GM23338 (cell line): ENCODE measurements at regions not wholly inside any gene's neighbourhood (a gene's known extent, or its start where the extent isn't known, plus 50 kb on each side); places are given as distances from the start of the nearest gene placed in this dataset.

Experiments used
- ATAC-seq: fragments of 200-7000 bp; cut with Tn5 transposase; 3 replicates; pipeline ENCODE4 v1.9.1; 2020
- DNase-seq: peaks from one replicate; pipeline ENCODE4 v3.0.0-alpha.2; 2015; ENCODE audit warnings: low spot score
- H2AFZ ChIP-seq: fragments of 200-600 bp; sonication (generic); 2 replicates; pipeline ENCODE4 v1.8.0; 2016; ENCODE audit warnings: antibody characterized with exemption, mild to moderate bottlenecking, moderate library complexity
- H3F3A ChIP-seq: fragments of 200-600 bp; sonication (generic); replicated peaks from 2 replicates; pipeline ENCODE4 v1.8.0; 2017; ENCODE audit warnings: antibody characterized with exemption, mixed run types, low read depth
- H3K27ac ChIP-seq: fragments of 200-600 bp; sonication (generic); 2 replicates; pipeline ENCODE4 v1.6.1; 2016; ENCODE audit warnings: low read depth
- H3K27me3 ChIP-seq: fragments of 200-600 bp; sonication (generic); 2 replicates; pipeline ENCODE4 v1.8.0; 2016; ENCODE audit warnings: mild to moderate bottlenecking, mixed run types, moderate library complexity; ENCODE audit not compliant: insufficient read depth
- H3K36me3 ChIP-seq: fragments of 200-600 bp; sonication (generic); 2 replicates; pipeline ENCODE4 v1.8.0; 2016; ENCODE audit warnings: mild to moderate bottlenecking; ENCODE audit not compliant: insufficient read depth
- H3K4me1 ChIP-seq: fragments of 200-600 bp; sonication (generic); 2 replicates; pipeline ENCODE4 v1.8.0; 2016; ENCODE audit warnings: mild to moderate bottlenecking, moderate library complexity; ENCODE audit not compliant: insufficient read depth
- H3K4me2 ChIP-seq: fragments of 200-600 bp; sonication (generic); 2 replicates; pipeline ENCODE4 v1.7.1; 2017; ENCODE audit warnings: mixed run types
- H3K4me3 ChIP-seq: fragments of 200-600 bp; sonication (generic); 2 replicates; pipeline ENCODE4 v1.6.1; 2016; ENCODE audit warnings: mixed run types
- H3K79me2 ChIP-seq: fragments of 200-600 bp; sonication (generic); replicated peaks from 2 replicates; pipeline ENCODE4 v1.8.0; 2017; ENCODE audit warnings: mild to moderate bottlenecking; ENCODE audit not compliant: insufficient read depth
- H3K9me2 ChIP-seq: fragments of 200-600 bp; sonication (generic); 2 replicates; pipeline ENCODE4 v1.8.0; 2017; ENCODE audit not compliant: insufficient read depth
- H4K20me1 ChIP-seq: fragments of 200-600 bp; sonication (generic); replicated peaks from 2 replicates; pipeline ENCODE4 v1.8.0; 2017; ENCODE audit warnings: mild to moderate bottlenecking; ENCODE audit not compliant: insufficient read depth
- H3K27ac Mint-ChIP-seq: 2 replicates; pipeline ENCODE4 v1.8.0; 2020; ENCODE audit warnings: inconsistent platforms, mild to moderate bottlenecking, moderate library complexity, mixed read lengths
- H3K27me3 Mint-ChIP-seq: 3 replicates; pipeline ENCODE4 v1.8.0; 2022; ENCODE audit warnings: low read depth, mild to moderate bottlenecking, moderate library complexity, mixed read lengths, inconsistent platforms; ENCODE audit not compliant: insufficient read depth, poor library complexity
- H3K36me3 Mint-ChIP-seq: 3 replicates; pipeline ENCODE4 v1.8.0; 2021; ENCODE audit warnings: low read depth, mild to moderate bottlenecking, inconsistent platforms, moderate library complexity, mixed read lengths
- H3K4me1 Mint-ChIP-seq: 3 replicates; pipeline ENCODE4 v1.8.0; 2020; ENCODE audit warnings: mild to moderate bottlenecking, inconsistent platforms, mixed read lengths
- H3K4me3 Mint-ChIP-seq: 3 replicates; pipeline ENCODE4 v1.8.0; 2021; ENCODE audit warnings: moderate library complexity, mild to moderate bottlenecking, inconsistent platforms, mixed read lengths
- H3K9me3 Mint-ChIP-seq: 3 replicates; pipeline ENCODE4 v1.8.0; 2020; ENCODE audit warnings: moderate library complexity, mild to moderate bottlenecking, inconsistent platforms, mixed read lengths
- CREB1 ChIP-seq: fragments of 250-450 bp; sonication (Bioruptor Pico); IDR thresholded peaks from 2 replicates; pipeline ENCODE4 v1.5.0; 2020; ENCODE audit warnings: low read depth, mild to moderate bottlenecking, moderate library complexity
- EZH2 ChIP-seq: fragments of 200-600 bp; sonication (generic); IDR thresholded peaks from one replicate; pipeline ENCODE4 v1.8.0; 2017; ENCODE audit warnings: antibody characterized with exemption, mild to moderate bottlenecking, low read depth; ENCODE audit not compliant: unreplicated experiment
- EZH2phosphoT487 ChIP-seq: fragments of 200-600 bp; sonication (generic); IDR thresholded peaks from one replicate; pipeline ENCODE4 v1.8.1; 2018; ENCODE audit warnings: antibody characterized with exemption; ENCODE audit not compliant: unreplicated experiment
- JUNB ChIP-seq: IDR thresholded peaks from one replicate; pipeline ENCODE4 v1.6.1; 2016; ENCODE audit warnings: antibody characterized with exemption; ENCODE audit not compliant: unreplicated experiment
- NANOG ChIP-seq: IDR thresholded peaks from 2 replicates; pipeline ENCODE4 v1.6.1; 2016; ENCODE audit warnings: antibody characterized with exemption, borderline replicate concordance
- POLR2AphosphoS5 ChIP-seq: IDR thresholded peaks from 2 replicates; pipeline ENCODE4 v1.6.1; 2016; ENCODE audit warnings: antibody characterized with exemption, low read depth
- STAT1 ChIP-seq: IDR thresholded peaks from one replicate; pipeline ENCODE4 v1.6.1; 2016; ENCODE audit warnings: antibody characterized with exemption; ENCODE audit not compliant: unreplicated experiment
- ZNF114 ChIP-seq: fragments of 250-450 bp; sonication (Bioruptor Pico); IDR thresholded peaks from 2 replicates; pipeline ENCODE4 v1.5.0; 2020; ENCODE audit warnings: mild to moderate bottlenecking, moderate library complexity
- ZNF331 ChIP-seq: fragments of 250-450 bp; sonication (Bioruptor Pico); IDR thresholded peaks from 2 replicates; pipeline ENCODE4 v1.5.0; 2020; ENCODE audit warnings: low read depth, mild to moderate bottlenecking, moderate library complexity
- TF ChIP-seq, protein P1 (sequence below): IDR thresholded peaks from 2 replicates; pipeline ENCODE4 v1.6.1; 2016; ENCODE audit warnings: antibody characterized with exemption
- TF ChIP-seq, protein P2 (sequence below): IDR thresholded peaks from one replicate; pipeline ENCODE4 v1.6.1; 2018; ENCODE audit warnings: antibody characterized with exemption; ENCODE audit not compliant: unreplicated experiment
- TF ChIP-seq, protein P3 (sequence below), 2 experiments: fragments of 200-600 bp in 1 of 2; sonication (generic) in 1 of 2; conservative IDR thresholded peaks; 2 replicates each; pipeline versions ENCODE4 v1.5.1 to v1.6.1; 2016 to 2017; ENCODE audit warnings: antibody characterized with exemption in 2 of 2, low read depth in 2 of 2, mild to moderate bottlenecking in 2 of 2, moderate library complexity in 1 of 2

DNA sequence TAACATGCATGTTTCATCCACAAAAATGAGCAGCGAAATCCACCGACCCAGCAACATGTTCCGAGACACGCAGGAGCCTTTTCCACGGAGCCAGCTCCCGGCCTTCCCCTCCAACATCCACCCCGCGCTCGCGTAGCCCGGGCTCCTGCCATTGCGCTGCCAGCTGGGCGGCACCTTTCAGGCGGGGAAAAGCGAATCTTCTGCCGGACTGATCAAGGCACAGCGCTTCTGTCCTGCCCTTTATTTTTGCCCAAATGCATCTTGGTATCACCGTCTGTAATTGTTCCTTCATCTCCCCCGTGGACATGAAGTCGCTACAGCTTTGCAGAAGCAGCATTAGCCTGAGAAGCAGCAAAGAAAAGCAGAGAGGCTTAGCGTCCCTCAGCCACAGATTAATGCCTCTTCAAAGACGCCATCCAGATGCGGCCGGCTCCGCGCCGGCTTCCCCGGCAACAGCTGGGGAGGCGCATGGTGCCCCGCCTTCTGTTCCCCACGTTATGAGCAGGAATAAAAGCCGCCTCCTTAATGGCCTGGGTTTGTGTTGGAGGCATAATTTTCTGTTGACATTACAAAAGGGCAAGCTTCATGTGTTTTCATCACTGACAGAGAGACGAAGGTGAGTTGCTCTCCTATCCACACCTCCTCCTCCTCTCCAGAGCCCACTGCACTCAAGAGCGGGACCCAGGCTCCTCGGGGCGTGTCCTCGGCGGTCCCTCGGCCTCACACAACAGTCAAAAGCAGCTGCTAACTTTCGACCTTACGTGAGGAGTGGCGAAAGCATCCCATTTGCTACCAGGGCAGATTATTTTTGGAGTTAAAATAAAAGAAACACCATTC, 122.1 kb upstream of the SALL3 start:
- Histone ChIP-seq H3K79me2 (no peaks in the 10 kb centered on the region), H3K4me1 (no peaks in the 10 kb centered on the region), H3K9me2 (no peaks in the 10 kb centered on the region), H2AFZ (no peak overlapping the region), H3K36me3 (no peaks in the 10 kb centered on the region), H4K20me1 (no peaks in the 10 kb centered on the region), H3K27ac (no peak overlapping the region), H3F3A (no peaks in the 10 kb centered on the region), H3K4me2 (no peak overlapping the region), H3K4me3 (no peak overlapping the region), H3K27me3 (no peaks in the 10 kb centered on the region)
- no peak overlapping the region for H3K27ac Mint-ChIP-seq
- no peaks in the 10 kb centered on the region for H3K4me1 Mint-ChIP-seq
- no peak for DNase-seq
- TF ChIP-seq EZH2 = no peak
- peaks cover 44% of the 10 kb centered on the region for H3K36me3 Mint-ChIP-seq
- no peak overlapping the region for H3K4me3 Mint-ChIP-seq
- ATAC-seq = no peak
- no peaks in the 10 kb centered on the region for H3K27me3 Mint-ChIP-seq
- peaks cover 87% of the 10 kb centered on the region for H3K9me3 Mint-ChIP-seq

DNA sequence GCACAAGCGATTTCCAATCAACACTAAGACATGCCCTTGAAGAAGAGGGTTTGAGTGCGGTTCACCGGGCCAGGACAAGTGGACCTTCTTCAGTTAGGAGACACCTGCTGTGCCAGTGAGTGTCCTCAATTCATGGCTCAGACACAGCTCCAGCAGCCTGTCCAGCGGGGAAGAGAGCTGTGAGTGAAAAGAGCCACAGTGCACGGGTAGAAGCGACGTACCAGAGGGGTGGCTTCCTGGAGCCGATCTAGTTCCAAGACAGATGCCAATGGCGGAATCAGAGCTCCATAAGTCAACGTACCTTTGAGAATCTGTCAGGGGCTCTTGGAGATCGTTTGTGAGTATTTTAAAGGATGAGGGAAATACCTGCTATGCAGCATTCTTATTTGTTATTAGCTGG, 119.9 kb upstream of the SALL3 start:
- Mint-ChIP-seq H3K27me3 (no peaks in the 10 kb centered on the region), H3K27ac (no peak overlapping the region), H3K36me3 (peaks cover 45% of the 10 kb centered on the region), H3K4me3 (no peak overlapping the region), H3K9me3 (peaks cover 90% of the 10 kb centered on the region), H3K4me1 (no peaks in the 10 kb centered on the region)
- Histone ChIP-seq H3K4me3 (no peak overlapping the region), H3K9me2 (no peaks in the 10 kb centered on the region), H3K4me1 (no peaks in the 10 kb centered on the region), H3K27me3 (no peaks in the 10 kb centered on the region), H3K27ac (no peak overlapping the region), H2AFZ (no peak overlapping the region), H3K36me3 (no peaks in the 10 kb centered on the region), H3K79me2 (no peaks in the 10 kb centered on the region), H3K4me2 (no peak overlapping the region), H4K20me1 (no peaks in the 10 kb centered on the region), H3F3A (no peaks in the 10 kb centered on the region)
- DNase-seq (no peak), ATAC-seq (no peak)
- TF ChIP-seq POLR2AphosphoS5 = no peak
- TF ChIP-seq ZNF114 (CRISPR knock-in tag) = no peak
- TF ChIP-seq, protein P1, sequence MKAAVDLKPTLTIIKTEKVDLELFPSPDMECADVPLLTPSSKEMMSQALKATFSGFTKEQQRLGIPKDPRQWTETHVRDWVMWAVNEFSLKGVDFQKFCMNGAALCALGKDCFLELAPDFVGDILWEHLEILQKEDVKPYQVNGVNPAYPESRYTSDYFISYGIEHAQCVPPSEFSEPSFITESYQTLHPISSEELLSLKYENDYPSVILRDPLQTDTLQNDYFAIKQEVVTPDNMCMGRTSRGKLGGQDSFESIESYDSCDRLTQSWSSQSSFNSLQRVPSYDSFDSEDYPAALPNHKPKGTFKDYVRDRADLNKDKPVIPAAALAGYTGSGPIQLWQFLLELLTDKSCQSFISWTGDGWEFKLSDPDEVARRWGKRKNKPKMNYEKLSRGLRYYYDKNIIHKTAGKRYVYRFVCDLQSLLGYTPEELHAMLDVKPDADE = no peak
- TF ChIP-seq, protein P2, sequence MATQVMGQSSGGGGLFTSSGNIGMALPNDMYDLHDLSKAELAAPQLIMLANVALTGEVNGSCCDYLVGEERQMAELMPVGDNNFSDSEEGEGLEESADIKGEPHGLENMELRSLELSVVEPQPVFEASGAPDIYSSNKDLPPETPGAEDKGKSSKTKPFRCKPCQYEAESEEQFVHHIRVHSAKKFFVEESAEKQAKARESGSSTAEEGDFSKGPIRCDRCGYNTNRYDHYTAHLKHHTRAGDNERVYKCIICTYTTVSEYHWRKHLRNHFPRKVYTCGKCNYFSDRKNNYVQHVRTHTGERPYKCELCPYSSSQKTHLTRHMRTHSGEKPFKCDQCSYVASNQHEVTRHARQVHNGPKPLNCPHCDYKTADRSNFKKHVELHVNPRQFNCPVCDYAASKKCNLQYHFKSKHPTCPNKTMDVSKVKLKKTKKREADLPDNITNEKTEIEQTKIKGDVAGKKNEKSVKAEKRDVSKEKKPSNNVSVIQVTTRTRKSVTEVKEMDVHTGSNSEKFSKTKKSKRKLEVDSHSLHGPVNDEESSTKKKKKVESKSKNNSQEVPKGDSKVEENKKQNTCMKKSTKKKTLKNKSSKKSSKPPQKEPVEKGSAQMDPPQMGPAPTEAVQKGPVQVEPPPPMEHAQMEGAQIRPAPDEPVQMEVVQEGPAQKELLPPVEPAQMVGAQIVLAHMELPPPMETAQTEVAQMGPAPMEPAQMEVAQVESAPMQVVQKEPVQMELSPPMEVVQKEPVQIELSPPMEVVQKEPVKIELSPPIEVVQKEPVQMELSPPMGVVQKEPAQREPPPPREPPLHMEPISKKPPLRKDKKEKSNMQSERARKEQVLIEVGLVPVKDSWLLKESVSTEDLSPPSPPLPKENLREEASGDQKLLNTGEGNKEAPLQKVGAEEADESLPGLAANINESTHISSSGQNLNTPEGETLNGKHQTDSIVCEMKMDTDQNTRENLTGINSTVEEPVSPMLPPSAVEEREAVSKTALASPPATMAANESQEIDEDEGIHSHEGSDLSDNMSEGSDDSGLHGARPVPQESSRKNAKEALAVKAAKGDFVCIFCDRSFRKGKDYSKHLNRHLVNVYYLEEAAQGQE = no peak
- TF ChIP-seq ZNF331 (CRISPR knock-in tag) = no peak
- TF ChIP-seq EZH2phosphoT487 = no peak
- TF ChIP-seq JUNB = no peak
- TF ChIP-seq STAT1 = no peak
- no peak for TF ChIP-seq NANOG
- TF ChIP-seq EZH2 = no peak
- no peak for TF ChIP-seq CREB1 (CRISPR knock-in tag)
- TF ChIP-seq, protein P3, sequence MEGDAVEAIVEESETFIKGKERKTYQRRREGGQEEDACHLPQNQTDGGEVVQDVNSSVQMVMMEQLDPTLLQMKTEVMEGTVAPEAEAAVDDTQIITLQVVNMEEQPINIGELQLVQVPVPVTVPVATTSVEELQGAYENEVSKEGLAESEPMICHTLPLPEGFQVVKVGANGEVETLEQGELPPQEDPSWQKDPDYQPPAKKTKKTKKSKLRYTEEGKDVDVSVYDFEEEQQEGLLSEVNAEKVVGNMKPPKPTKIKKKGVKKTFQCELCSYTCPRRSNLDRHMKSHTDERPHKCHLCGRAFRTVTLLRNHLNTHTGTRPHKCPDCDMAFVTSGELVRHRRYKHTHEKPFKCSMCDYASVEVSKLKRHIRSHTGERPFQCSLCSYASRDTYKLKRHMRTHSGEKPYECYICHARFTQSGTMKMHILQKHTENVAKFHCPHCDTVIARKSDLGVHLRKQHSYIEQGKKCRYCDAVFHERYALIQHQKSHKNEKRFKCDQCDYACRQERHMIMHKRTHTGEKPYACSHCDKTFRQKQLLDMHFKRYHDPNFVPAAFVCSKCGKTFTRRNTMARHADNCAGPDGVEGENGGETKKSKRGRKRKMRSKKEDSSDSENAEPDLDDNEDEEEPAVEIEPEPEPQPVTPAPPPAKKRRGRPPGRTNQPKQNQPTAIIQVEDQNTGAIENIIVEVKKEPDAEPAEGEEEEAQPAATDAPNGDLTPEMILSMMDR (conservative IDR thresholded peaks at IDR 0.05; ENCODE audit: low read depth in 2 of 2) = no peak
